Suppressor macrophage treated with lipopolysaccharide for 4 hours (primary cell): ENCODE measurements at regions not wholly inside any gene's neighbourhood (a gene's known extent, or its start where the extent isn't known, plus 50 kb on each side); places are given as distances from the start of the nearest gene placed in this dataset.
"Not testable (repeated sequence)": the region's sequence is repeated elsewhere in the genome, so short reads cannot be mapped to it uniquely, and the experiment has no call there.

Experiments used
- DNase-seq: peaks from one replicate; pipeline ENCODE4 v3.0.0-alpha.2; 2020

- no peak for DNase-seq
Measured at GRCh38 chr19:28333909-28334308, 879.0 kb downstream of the UQCRFS1 start.

GRCh38 chr19:28332886-28333285 is 880.1 kb downstream of the UQCRFS1 start:
- no peak for DNase-seq

GRCh38 chr19:28332351-28332750 is 880.6 kb downstream of the UQCRFS1 start:
- DNase-seq = no peak

GRCh38 chr19:28331596-28331995 is 881.4 kb downstream of the UQCRFS1 start:
- no peak for DNase-seq

- DNase-seq = no peak
Measured at GRCh38 chr19:28330831-28331230, 882.1 kb downstream of the UQCRFS1 start.

GRCh38 chr19:28329429-28329828 is 883.5 kb downstream of the UQCRFS1 start:
- DNase-seq = no peak

GRCh38 chr19:28327905-28328304 is 885.0 kb downstream of the UQCRFS1 start:
- DNase-seq = no peak

- DNase-seq = no peak
Measured at GRCh38 chr19:28326746-28327145, 886.2 kb downstream of the UQCRFS1 start.

GRCh38 chr19:28324275-28325060 is 888.5 kb downstream of the UQCRFS1 start:
- no peak for DNase-seq

- no peak for DNase-seq
Measured at GRCh38 chr19:28322945-28323344, 890.0 kb downstream of the UQCRFS1 start.

GRCh38 chr19:28322491-28322890 is 890.5 kb downstream of the UQCRFS1 start:
- DNase-seq = no peak

GRCh38 chr19:28319918-28320317 is 893.0 kb downstream of the UQCRFS1 start:
- DNase-seq = no peak

GRCh38 chr19:28319227-28319626 is 893.7 kb downstream of the UQCRFS1 start:
- DNase-seq = no peak

- no peak for DNase-seq
Measured at GRCh38 chr19:28318469-28319179, 894.3 kb downstream of the UQCRFS1 start.

GRCh38 chr19:28316464-28316863 is 896.5 kb downstream of the UQCRFS1 start:
- DNase-seq = no peak

- DNase-seq = no peak
Measured at GRCh38 chr19:28314756-28315155, 898.2 kb downstream of the UQCRFS1 start.

- no peak for DNase-seq
Measured at GRCh38 chr19:28314287-28314686, 898.7 kb downstream of the UQCRFS1 start.

- DNase-seq = no peak
Measured at GRCh38 chr19:28313633-28314032, 899.3 kb downstream of the UQCRFS1 start.

GRCh38 chr19:28312269-28312668 is 900.7 kb downstream of the UQCRFS1 start:
- DNase-seq = no peak

GRCh38 chr19:28310829-28311228 is 902.1 kb downstream of the UQCRFS1 start:
- DNase-seq = not testable (repeated sequence)

GRCh38 chr19:28309070-28309469 is 903.9 kb downstream of the UQCRFS1 start:
- no peak for DNase-seq

GRCh38 chr19:28307963-28308362 is 905.0 kb downstream of the UQCRFS1 start:
- DNase-seq = no peak

- no peak for DNase-seq
Measured at GRCh38 chr19:28307487-28307886, 905.5 kb downstream of the UQCRFS1 start.

GRCh38 chr19:28305513-28305912 is 907.4 kb downstream of the UQCRFS1 start:
- DNase-seq = no peak
